NT2/D1 (cell line): ENCODE measurements at regions not wholly inside any gene's neighbourhood (a gene's known extent, or its start where the extent isn't known, plus 50 kb on each side); places are given as distances from the start of the nearest gene placed in this dataset.
"Not testable (repeated sequence)": the region's sequence is repeated elsewhere in the genome, so short reads cannot be mapped to it uniquely, and the experiment has no call there.

Experiments used
- DNase-seq: peaks from one replicate; pipeline ENCODE4 v3.0.0-alpha.2; 2011; ENCODE audit warnings: low read depth, low spot score
- H3K27me3 ChIP-seq: 2 replicates; pipeline ENCODE4 v1.6.0; 2011; ENCODE audit warnings: mild to moderate bottlenecking; ENCODE audit not compliant: insufficient read length, insufficient read depth
- H3K36me3 ChIP-seq: 2 replicates; pipeline ENCODE4 v1.6.1; 2011; ENCODE audit warnings: mild to moderate bottlenecking, low read length, mixed read lengths; ENCODE audit not compliant: insufficient read depth, insufficient read length
- H3K4me1 ChIP-seq: 2 replicates; pipeline ENCODE4 v1.5.1; 2011; ENCODE audit not compliant: insufficient read depth, insufficient read length
- H3K4me3 ChIP-seq: 2 replicates; pipeline ENCODE4 v1.5.1; 2011; ENCODE audit warnings: low read depth; ENCODE audit not compliant: insufficient read length
- H3K9ac ChIP-seq: 2 replicates; pipeline ENCODE4 v1.6.0; 2011; ENCODE audit warnings: low read depth; ENCODE audit not compliant: insufficient read length
- H3K9me3 ChIP-seq: 2 replicates; pipeline ENCODE4 v1.5.1; 2011; ENCODE audit warnings: mild to moderate bottlenecking, low read length; ENCODE audit not compliant: insufficient read depth
- SUZ12 ChIP-seq: IDR thresholded peaks from 2 replicates; pipeline ENCODE4 v1.6.1; 2011; ENCODE audit not compliant: insufficient read length, insufficient read depth; ENCODE audit errors: extremely low read depth
- YY1 ChIP-seq: IDR thresholded peaks from 2 replicates; pipeline ENCODE4 v1.6.1; 2011; ENCODE audit not compliant: insufficient read length, insufficient read depth
- ZNF274 ChIP-seq: IDR thresholded peaks from 2 replicates; pipeline ENCODE4 v1.6.1; 2011; ENCODE audit warnings: mild to moderate bottlenecking, low read depth, low read length

DNA sequence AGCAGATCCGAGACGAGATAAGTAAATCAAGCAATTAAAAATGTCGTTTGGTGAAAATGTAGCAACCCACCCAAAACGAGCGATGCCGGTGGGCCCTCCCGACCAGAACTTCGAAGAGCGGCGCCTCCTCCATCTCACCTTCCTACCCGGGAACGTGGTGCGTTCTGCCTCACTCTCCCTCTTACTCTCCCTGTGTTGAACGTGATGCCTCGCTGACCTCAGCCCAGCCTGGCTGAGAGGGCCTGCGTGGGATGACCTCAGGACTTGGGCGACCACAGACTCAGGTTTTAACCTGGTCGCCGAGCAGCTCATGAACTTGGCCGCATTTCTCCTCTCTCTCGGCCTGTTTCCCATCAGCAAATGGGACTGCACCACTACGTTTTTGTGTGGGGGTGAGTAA is 69.7 kb upstream of the RPL38 start:
- no peak overlapping the region for H3K4me3 ChIP-seq
- TF ChIP-seq YY1 (no peak), ZNF274 (no peak), SUZ12 (no peak)
- no peaks in the 10 kb centered on the region for H3K36me3 ChIP-seq
- no peaks in the 10 kb centered on the region for H3K9me3 ChIP-seq
- no peak overlapping the region for H3K9ac ChIP-seq
- peaks cover 14% of the 10 kb centered on the region for H3K27me3 ChIP-seq
- peaks cover 8% of the 10 kb centered on the region for H3K4me1 ChIP-seq
- DNase-seq = no peak

DNA sequence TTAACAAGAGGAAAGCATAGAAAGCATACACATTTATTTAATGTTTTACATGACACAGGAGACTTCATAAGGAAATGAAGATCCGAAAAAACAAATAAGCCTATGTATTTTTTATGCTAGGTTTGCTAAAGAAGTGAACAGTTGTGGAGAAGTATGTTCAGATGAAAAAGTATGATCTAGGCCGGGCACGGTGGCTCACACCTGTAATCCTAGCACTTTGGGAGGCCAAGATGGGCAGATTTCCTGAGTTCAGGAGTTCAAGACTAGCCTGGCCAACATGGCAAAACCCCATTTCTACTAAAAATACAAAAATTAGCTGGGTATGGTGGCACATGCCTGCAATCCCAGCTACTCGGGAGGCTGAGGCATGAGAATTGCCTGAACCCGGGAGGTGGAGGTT is 69.2 kb upstream of the RPL38 start:
- not testable (repeated sequence) for H3K4me1 ChIP-seq, H3K36me3 ChIP-seq, H3K9me3 ChIP-seq, H3K4me3 ChIP-seq, H3K9ac ChIP-seq, DNase-seq
- peaks cover 14% of the 10 kb centered on the region for H3K27me3 ChIP-seq

DNA sequence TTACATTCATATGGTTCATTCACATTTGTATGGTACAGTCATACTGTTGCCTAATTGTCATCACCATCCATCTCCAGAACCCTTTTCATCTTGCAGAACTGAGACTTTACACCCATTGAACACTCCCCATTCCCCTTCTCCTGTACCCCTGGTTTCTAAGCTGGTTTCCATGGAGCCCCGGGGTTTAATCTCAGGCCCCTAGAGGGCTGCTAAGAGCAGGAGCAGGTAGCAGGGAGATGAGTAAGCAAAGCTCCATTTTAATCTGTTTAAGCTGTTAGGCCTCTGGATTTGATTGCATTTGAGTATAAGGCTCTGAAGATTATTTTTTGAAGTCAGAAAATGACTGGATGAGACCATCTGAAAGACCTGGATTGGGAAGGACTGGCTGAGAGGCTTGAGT is 68.5 kb upstream of the RPL38 start:
- TF ChIP-seq ZNF274 (no peak), SUZ12 (no peak), YY1 (no peak)
- Histone ChIP-seq H3K36me3 (no peaks in the 10 kb centered on the region), H3K27me3 (peaks cover 14% of the 10 kb centered on the region), H3K4me1 (peaks cover 7% of the 10 kb centered on the region), H3K9me3 (peaks cover 7% of the 10 kb centered on the region; the same call in 1 of the 2 replicates), H3K4me3 (no peak overlapping the region), H3K9ac (no peak overlapping the region)
- DNase-seq = no peak

DNA sequence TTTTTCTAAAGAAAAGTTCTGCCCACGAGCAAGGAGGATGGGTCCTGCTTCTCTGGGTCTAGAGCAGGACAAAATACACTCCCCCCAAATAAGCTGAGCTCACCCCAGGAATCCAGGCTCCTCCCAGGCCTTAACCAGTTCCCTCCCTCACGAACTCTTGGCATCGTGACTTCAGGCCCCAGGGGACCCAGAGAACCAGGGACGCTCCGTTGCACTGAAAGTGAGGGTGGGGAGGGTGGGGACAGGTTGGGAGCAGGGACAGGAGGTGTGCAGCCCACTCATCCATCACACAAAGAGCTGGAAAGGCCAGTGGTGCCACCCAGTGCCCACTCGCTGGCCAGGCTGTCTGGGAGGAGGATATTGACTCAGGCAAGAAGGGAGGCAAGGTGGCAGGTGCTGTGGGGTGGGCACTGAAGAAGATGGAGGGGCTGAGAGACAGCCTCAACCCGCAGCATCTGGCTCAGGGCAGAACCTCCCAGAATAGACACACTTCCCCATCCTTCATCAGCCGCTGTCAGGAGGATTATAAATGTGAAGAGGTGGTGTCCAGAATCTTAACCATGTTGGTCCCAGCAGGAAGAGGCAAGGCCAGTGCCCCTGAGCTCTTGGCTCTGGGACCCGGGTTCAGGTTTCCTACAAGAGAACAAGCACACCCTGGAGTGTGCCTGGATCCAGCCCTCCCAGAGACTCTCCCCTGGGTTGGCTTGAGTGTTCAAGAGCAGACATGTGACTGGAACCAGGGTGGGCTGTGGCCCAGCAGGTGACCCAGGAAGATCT is 67.9 kb upstream of the RPL38 start:
- Histone ChIP-seq H3K9me3 (peaks cover 13% of the 10 kb centered on the region), H3K36me3 (no peaks in the 10 kb centered on the region), H3K9ac (no peak overlapping the region), H3K4me1 (peaks cover 5% of the 10 kb centered on the region), H3K27me3 (peaks cover 14% of the 10 kb centered on the region), H3K4me3 (no peak overlapping the region)
- TF ChIP-seq SUZ12 = no peak
- no peak for TF ChIP-seq YY1
- TF ChIP-seq ZNF274 = no peak
- no peak for DNase-seq

DNA sequence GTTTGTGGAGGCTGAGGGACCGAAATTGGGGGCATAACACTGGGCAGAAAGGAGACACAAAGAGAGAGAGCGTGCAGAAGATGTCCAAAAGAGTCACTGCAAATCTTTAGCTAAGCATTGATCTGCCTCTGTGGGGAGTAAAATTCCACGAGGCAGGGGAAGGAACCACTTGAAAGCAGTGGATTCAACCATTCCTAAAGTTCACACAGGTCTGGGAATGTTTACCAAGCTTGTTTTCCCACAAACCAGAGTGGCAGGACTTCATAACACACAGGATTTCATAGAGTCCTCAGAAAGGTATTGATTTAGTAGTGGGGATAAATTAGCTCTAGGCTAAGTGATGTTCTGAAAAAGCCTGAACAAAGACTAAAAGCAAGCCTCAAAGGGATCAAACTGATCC is 66.1 kb upstream of the RPL38 start:
- Histone ChIP-seq H3K9me3 (peaks cover 31% of the 10 kb centered on the region), H3K27me3 (no peaks in the 10 kb centered on the region), H3K36me3 (no peaks in the 10 kb centered on the region), H3K9ac (no peak overlapping the region), H3K4me3 (no peak overlapping the region), H3K4me1 (peaks cover 5% of the 10 kb centered on the region)
- TF ChIP-seq SUZ12 (no peak), ZNF274 (no peak), YY1 (no peak)
- DNase-seq = no peak

DNA sequence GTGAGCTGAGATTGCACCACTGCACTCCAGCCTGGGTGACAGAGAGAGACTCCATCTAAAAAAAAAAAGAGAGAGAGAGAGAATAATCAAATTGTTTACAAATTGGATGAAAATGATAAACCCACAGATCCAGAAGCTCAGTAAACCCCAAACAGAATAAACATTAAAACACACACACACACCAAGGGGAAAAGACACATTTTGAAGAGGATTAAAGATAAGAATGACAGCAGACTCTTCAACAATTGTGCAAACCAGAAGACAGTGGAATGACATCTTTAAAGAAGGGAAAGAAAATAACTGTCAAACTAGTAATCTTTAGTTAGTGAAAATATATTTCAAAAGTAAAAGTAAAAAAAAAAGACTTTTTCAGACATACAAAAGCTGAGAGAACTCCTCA is 64.4 kb upstream of the RPL38 start:
- Histone ChIP-seq H3K36me3 (no peaks in the 10 kb centered on the region), H3K4me3 (no peak overlapping the region), H3K4me1 (no peaks in the 10 kb centered on the region), H3K9ac (no peak overlapping the region), H3K27me3 (no peaks in the 10 kb centered on the region), H3K9me3 (peaks cover 48% of the 10 kb centered on the region)
- DNase-seq = no peak
- no peak for TF ChIP-seq ZNF274
- no peak for TF ChIP-seq YY1
- TF ChIP-seq SUZ12 = no peak

DNA sequence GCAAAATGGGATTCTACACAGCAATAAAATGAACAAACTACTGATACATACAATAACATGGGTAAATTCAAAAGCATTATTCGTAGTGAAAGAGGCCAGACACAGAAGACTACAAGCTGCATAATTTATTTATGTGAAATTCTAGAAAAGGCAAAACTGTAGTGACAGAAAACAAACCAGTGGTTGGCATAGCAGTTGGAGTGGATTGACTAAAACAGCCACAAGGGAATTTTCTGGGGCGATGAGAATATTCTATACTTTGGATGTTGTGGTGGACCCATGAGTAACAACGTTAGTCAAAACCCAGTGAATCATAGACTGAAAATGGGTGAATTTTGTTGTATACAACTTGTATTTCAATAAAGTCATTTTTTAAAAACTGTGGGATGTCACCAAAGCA is 63.2 kb upstream of the RPL38 start:
- Histone ChIP-seq H3K36me3 (no peaks in the 10 kb centered on the region), H3K27me3 (no peaks in the 10 kb centered on the region), H3K4me3 (no peak overlapping the region), H3K4me1 (no peaks in the 10 kb centered on the region), H3K9ac (no peak overlapping the region), H3K9me3 (peaks cover 49% of the 10 kb centered on the region)
- no peak for TF ChIP-seq SUZ12
- no peak for TF ChIP-seq YY1
- TF ChIP-seq ZNF274 = no peak
- DNase-seq = no peak
